ENCODE measurements at regions not wholly inside any gene's neighbourhood (a gene's known extent, or its start where the extent isn't known, plus 50 kb on each side); places are given as distances from the start of the nearest gene placed in this dataset.

- H3K4me1 ChIP-seq, result no peaks in the 10 kb centered on the region
- TF ChIP-seq CTCF (IDR thresholded peaks at IDR 0.05 in 4 of 5, conservative IDR thresholded peaks at IDR 0.05 in 1 of 5) (no peak), POLR2A (IDR thresholded peaks at IDR 0.05) (no peak)
- no peaks in the 10 kb centered on the region for H3K9me3 ChIP-seq
- no peak overlapping the region for H3K27ac ChIP-seq
- no peak overlapping the region for H3K4me3 ChIP-seq
- no peaks in the 10 kb centered on the region for H3K36me3 ChIP-seq
- ATAC-seq (no peak), DNase-seq (no peak)
- intact Hi-C loops (cut with DNase I; ENCODE audit: low total_unique reads) (no loop called here), in situ Hi-C loops (cut with MboI; ENCODE audit: low sequenced_read_pairs in 4 of 4) (no loop called here)
- H3K27me3 ChIP-seq, result no peaks in the 10 kb centered on the region
Observed at GRCh38 chr3:76365275-76365674, 579.9 kb upstream of the ZNF717 start.

GRCh38 chr3:76367281-76367680 is 581.9 kb upstream of the ZNF717 start:
- no peak for TF ChIP-seq POLR2A (IDR thresholded peaks at IDR 0.05)
- TF ChIP-seq CTCF (IDR thresholded peaks at IDR 0.05 in 4 of 5, conservative IDR thresholded peaks at IDR 0.05 in 1 of 5), result no peak
- Histone ChIP-seq H3K27ac (no peak overlapping the region), H3K4me1 (no peaks in the 10 kb centered on the region), H3K36me3 (no peaks in the 10 kb centered on the region), H3K9me3 (no peaks in the 10 kb centered on the region), H3K27me3 (no peaks in the 10 kb centered on the region), H3K4me3 (no peak overlapping the region)
- in situ Hi-C loops (cut with MboI; ENCODE audit: low sequenced_read_pairs in 4 of 4) (no loop called here), intact Hi-C loops (cut with DNase I; ENCODE audit: low total_unique reads) (no loop called here)
- ATAC-seq (no peak), DNase-seq (no peak)

- in situ Hi-C loops (cut with MboI; ENCODE audit: low sequenced_read_pairs in 4 of 4) (no loop called here), intact Hi-C loops (cut with DNase I; ENCODE audit: low total_unique reads) (no loop called here)
- no peaks in the 10 kb centered on the region for H3K4me1 ChIP-seq
- no peak for ATAC-seq
- no peak overlapping the region for H3K4me3 ChIP-seq
- TF ChIP-seq POLR2A (IDR thresholded peaks at IDR 0.05), result no peak
- no peak for TF ChIP-seq CTCF (IDR thresholded peaks at IDR 0.05 in 4 of 5, conservative IDR thresholded peaks at IDR 0.05 in 1 of 5)
- H3K27me3 ChIP-seq, result no peaks in the 10 kb centered on the region
- H3K36me3 ChIP-seq, result no peaks in the 10 kb centered on the region
- DNase-seq, result no peak
- H3K27ac ChIP-seq, result no peak overlapping the region
- no peaks in the 10 kb centered on the region for H3K9me3 ChIP-seq
Observed at GRCh38 chr3:76369170-76369569, 583.8 kb upstream of the ZNF717 start.

GRCh38 chr3:76370749-76371520 is 585.6 kb upstream of the ZNF717 start:
- Histone ChIP-seq H3K27me3 (no peaks in the 10 kb centered on the region), H3K27ac (no peak overlapping the region), H3K9me3 (no peaks in the 10 kb centered on the region), H3K36me3 (no peaks in the 10 kb centered on the region), H3K4me1 (no peaks in the 10 kb centered on the region), H3K4me3 (no peak overlapping the region)
- TF ChIP-seq POLR2A (IDR thresholded peaks at IDR 0.05) (no peak), CTCF (IDR thresholded peaks at IDR 0.05 in 4 of 5, conservative IDR thresholded peaks at IDR 0.05 in 1 of 5) (no peak)
- intact Hi-C loops (cut with DNase I; ENCODE audit: low total_unique reads), result no loop called here
- ATAC-seq, result no peak
- no peak for DNase-seq
- in situ Hi-C loops (cut with MboI; ENCODE audit: low sequenced_read_pairs in 4 of 4), result no loop called here

GRCh38 chr3:76372497-76372896 is 587.1 kb upstream of the ZNF717 start:
- in situ Hi-C loops (cut with MboI; ENCODE audit: low sequenced_read_pairs in 4 of 4), result no loop called here

More at GRCh38 chr3:76372497-76372896, 587.1 kb upstream of the ZNF717 start:
- Histone ChIP-seq H3K4me3 (no peak overlapping the region), H3K27ac (no peak overlapping the region), H3K27me3 (no peaks in the 10 kb centered on the region), H3K9me3 (no peaks in the 10 kb centered on the region), H3K36me3 (no peaks in the 10 kb centered on the region), H3K4me1 (no peaks in the 10 kb centered on the region)
- ATAC-seq (no peak), DNase-seq (no peak)
- TF ChIP-seq CTCF (IDR thresholded peaks at IDR 0.05 in 4 of 5, conservative IDR thresholded peaks at IDR 0.05 in 1 of 5), result no peak
- no peak for TF ChIP-seq POLR2A (IDR thresholded peaks at IDR 0.05)
- intact Hi-C loops (cut with DNase I; ENCODE audit: low total_unique reads), result no loop called here
